HG02763 (cell line): ENCODE measurements at regions not wholly inside any gene's neighbourhood (a gene's known extent, or its start where the extent isn't known, plus 50 kb on each side); places are given as distances from the start of the nearest gene placed in this dataset.
"Not testable (repeated sequence)": the region's sequence is repeated elsewhere in the genome, so short reads cannot be mapped to it uniquely, and the experiment has no call there.

Experiments used
- ATAC-seq: cut with Tn5 transposase; IDR thresholded peaks from one replicate; pipeline ENCODE4 v1.9.1; 2021; ENCODE audit warnings: mild to moderate bottlenecking, moderate library complexity; ENCODE audit not compliant: unreplicated experiment

GRCh38 chr2:149767516-149767974 is 180.0 kb upstream of the MMADHC start:
- no peak for ATAC-seq

GRCh38 chr2:149766339-149766738 is 178.8 kb upstream of the MMADHC start:
- ATAC-seq = no peak

- no peak for ATAC-seq
These were observed 178.1 kb upstream of the MMADHC start for GRCh38 chr2:149765636-149766035.

GRCh38 chr2:149765003-149765402 is 177.4 kb upstream of the MMADHC start:
- no peak for ATAC-seq

- no peak for ATAC-seq
These were observed 175.8 kb upstream of the MMADHC start for GRCh38 chr2:149763358-149763757.

- ATAC-seq = no peak
These were observed 174.0 kb upstream of the MMADHC start for GRCh38 chr2:149761611-149762010.

- not testable (repeated sequence) for ATAC-seq
These were observed 171.8 kb upstream of the MMADHC start for GRCh38 chr2:149759382-149759781.

- ATAC-seq = not testable (repeated sequence)
These were observed 167.1 kb upstream of the MMADHC start for GRCh38 chr2:149754722-149755121.

- no peak for ATAC-seq
These were observed 159.9 kb upstream of the MMADHC start for GRCh38 chr2:149747456-149747855.

GRCh38 chr2:149745396-149746230 is 158.0 kb upstream of the MMADHC start:
- ATAC-seq = no peak

GRCh38 chr2:149744865-149745264 is 157.3 kb upstream of the MMADHC start:
- ATAC-seq = no peak

GRCh38 chr2:149743842-149744448 is 156.4 kb upstream of the MMADHC start:
- ATAC-seq = no peak

- no peak for ATAC-seq
These were observed 154.1 kb upstream of the MMADHC start for GRCh38 chr2:149741646-149742045.

- ATAC-seq = no peak
These were observed 152.9 kb upstream of the MMADHC start for GRCh38 chr2:149740490-149740889.

GRCh38 chr2:149739883-149740265 is 152.3 kb upstream of the MMADHC start:
- no peak for ATAC-seq

- ATAC-seq = no peak
These were observed 151.8 kb upstream of the MMADHC start for GRCh38 chr2:149739171-149739882.

GRCh38 chr2:149738767-149739166 is 151.2 kb upstream of the MMADHC start:
- no peak for ATAC-seq

- no peak for ATAC-seq
These were observed 150.3 kb upstream of the MMADHC start for GRCh38 chr2:149737896-149738295.

- ATAC-seq = no peak
These were observed 147.8 kb upstream of the MMADHC start for GRCh38 chr2:149735237-149735958.

- no peak for ATAC-seq
These were observed 146.5 kb upstream of the MMADHC start for GRCh38 chr2:149733936-149734685.
